CD4-positive, alpha-beta T cell treated with Interleukin-2 at 100 ng/mL for 4 hours (primary cell): ENCODE measurements at regions not wholly inside any gene's neighbourhood (a gene's known extent, or its start where the extent isn't known, plus 50 kb on each side); places are given as distances from the start of the nearest gene placed in this dataset.
"Not testable (repeated sequence)": the region's sequence is repeated elsewhere in the genome, so short reads cannot be mapped to it uniquely, and the experiment has no call there.

Source experiments
- DNase-seq: peaks from one replicate; pipeline ENCODE4 v3.0.0-alpha.2; 2020; ENCODE audit warnings: low spot score

DNA sequence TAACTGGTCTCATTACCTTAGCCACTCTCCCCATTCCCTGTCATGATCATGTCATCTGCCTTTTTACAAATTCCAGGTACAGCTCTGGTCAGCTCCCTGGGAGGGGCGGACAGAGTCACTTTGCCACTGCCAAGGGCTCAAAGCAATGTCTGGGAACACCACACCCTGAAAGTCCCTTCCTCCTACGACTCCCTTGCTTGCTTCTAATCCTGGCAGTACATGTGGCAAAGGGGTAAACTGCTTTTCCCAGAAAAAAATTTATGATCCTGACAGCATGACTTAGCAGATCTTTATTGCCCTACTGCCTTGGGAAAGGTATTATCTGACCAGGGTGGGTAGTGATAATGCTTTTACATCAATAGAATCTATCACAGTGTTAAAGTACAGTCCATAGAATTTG lies 376.0 kb upstream of the PDE3A start:
- no peak for DNase-seq

- DNase-seq = no peak
Measured at GRCh38 chr12:19994968-19995367, 373.4 kb upstream of the PDE3A start.

- DNase-seq = no peak
Measured at GRCh38 chr12:19997656-19998400, 370.5 kb upstream of the PDE3A start.

DNA sequence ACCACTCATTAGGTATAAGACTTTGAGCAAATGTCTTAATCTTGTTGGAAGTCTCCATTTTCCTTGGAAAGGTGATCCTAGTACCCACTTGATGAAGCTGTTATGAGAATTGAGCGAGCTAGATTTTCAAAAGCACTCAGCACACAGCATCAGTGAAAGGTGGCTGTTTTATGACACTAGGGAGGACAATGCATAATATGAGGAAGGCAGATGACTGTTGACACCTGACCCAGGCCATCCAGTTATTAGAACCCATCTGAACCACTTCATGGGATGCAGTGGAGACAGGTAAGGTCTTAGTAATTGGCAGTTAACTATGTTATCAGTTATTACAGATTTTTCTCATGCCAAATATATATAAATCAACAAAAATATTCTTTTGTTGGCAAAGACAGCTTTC lies 369.9 kb upstream of the PDE3A start:
- DNase-seq = no peak

DNA sequence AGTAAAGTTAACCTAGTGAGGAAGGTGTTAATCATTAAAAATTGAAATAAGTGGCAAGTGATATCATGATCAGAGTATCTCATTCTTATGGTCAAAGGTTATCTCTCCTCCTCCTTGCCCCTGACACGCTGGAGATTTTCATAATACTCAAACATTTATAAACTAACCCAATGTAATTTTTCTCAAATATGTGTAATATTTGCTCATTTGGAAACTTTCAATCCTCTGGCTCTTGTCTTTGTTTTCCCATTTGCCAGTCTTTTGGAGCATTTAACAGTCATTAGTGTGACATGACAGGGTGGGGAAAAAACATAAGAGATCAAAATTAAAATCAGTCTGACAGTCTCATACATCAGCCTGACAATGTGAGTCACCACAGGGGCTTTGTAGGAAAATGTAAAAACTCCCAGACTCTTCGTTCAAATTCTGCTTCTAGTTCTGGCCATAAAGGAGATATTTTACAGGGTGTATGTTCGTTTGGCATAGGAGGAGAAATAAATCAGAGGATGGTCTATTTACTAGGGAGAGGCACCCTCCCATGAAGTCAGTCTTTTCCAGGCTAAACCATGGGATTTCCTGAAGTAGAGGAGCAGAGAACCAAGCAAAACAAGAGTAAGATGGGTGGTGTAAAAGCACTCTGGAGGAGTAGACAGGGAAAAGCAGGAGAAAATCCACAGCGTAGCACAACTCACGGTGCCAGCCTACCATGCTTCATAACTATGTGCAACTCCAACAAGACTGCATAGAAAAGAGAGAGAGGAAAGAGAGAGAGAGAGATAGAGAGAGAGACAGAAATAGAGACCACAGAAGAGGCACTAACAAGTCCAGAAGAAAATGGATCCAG lies 369.2 kb upstream of the PDE3A start:
- no peak for DNase-seq

- no peak for DNase-seq
Measured at GRCh38 chr12:19999805-20000138, 368.6 kb upstream of the PDE3A start.

GRCh38 chr12:20000229-20000849 lies 368.0 kb upstream of the PDE3A start:
- no peak for DNase-seq

GRCh38 chr12:20003252-20003651 lies 365.1 kb upstream of the PDE3A start:
- no peak for DNase-seq

GRCh38 chr12:20004952-20005351 lies 363.4 kb upstream of the PDE3A start:
- DNase-seq = no peak

- DNase-seq = no peak
Measured at GRCh38 chr12:20006871-20007730, 361.2 kb upstream of the PDE3A start.

GRCh38 chr12:20009965-20010364 lies 358.4 kb upstream of the PDE3A start:
- not testable (repeated sequence) for DNase-seq

- DNase-seq = no peak
Measured at GRCh38 chr12:20011200-20011599, 357.1 kb upstream of the PDE3A start.

DNA sequence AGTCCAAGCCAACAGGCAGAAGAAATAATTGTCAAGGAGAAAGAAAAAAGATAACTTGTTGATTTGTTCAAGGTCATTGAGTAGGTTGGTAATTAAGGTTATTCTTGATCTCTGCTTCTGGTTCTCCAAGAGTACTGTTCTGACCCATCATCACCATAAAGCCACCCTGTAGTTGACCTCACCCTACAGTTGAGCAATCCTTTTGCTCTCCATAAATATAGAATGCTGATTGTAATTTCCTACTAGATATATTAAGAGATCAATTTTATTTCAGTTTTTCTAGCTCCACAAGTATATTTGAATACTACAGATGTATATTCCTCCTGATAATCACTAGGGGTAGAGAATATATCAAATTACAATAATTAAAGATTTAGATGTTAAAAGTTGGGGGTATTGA lies 350.5 kb upstream of the PDE3A start:
- DNase-seq = no peak

DNA sequence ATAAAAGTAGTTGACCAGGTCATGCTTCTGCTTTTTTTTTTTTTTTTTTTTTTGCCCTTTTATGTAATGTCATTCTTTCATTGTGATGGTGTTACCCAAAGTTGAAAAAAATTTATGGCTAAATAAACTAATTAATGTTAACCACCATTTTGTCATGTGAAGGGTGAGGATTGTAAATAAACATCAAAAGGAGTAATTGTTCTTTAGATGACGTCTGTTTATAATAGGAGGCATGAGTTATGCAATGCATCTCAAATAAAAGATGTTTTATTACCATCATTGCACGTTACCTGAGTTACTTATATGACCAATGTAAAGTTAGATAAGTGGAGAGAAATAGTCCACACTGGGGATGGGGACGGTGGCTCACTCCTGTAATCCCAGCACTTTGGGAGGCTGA lies 349.9 kb upstream of the PDE3A start:
- no peak for DNase-seq

DNA sequence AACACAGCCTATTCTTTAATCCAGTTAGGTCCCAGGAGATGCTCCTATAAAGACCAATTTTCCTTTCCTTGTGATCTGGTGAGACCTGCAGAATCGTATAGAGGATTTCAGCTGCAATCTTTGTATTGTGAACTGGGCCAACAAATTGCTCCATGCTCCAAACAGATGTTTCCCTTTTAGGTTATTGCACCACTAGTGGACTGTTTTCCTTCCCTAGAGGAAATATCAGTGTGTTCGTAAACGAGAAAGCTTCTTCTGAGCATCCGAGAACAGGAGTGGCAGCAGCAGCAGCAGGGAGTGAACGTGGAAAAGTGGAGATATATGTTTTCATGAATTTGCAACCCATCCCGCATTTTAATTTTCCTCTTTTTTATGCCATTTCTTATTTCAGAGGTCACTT lies 344.1 kb upstream of the PDE3A start:
- DNase-seq = no peak

GRCh38 chr12:20028033-20028432 lies 340.3 kb upstream of the PDE3A start:
- no peak for DNase-seq

DNA sequence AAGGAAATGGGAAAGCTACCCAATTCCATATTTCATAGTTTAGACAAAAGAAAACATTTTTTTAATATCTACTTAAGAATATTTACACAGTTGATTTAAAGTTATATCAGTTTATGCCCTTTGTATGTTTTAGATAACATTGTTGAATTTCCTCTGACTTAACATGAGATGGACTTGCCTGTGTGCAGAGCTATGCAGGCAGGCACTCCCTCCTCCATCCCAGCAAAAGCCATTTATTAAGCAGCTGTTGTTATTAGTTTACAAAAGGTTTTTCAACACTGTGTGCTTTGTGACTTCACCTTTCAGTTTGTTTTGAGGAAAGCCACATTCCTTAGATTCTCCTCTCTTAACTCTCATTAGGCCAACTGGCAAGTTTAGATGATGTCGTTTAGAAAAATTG lies 337.5 kb upstream of the PDE3A start:
- no peak for DNase-seq

GRCh38 chr12:20039562-20039961 lies 328.8 kb upstream of the PDE3A start:
- no peak for DNase-seq

DNA sequence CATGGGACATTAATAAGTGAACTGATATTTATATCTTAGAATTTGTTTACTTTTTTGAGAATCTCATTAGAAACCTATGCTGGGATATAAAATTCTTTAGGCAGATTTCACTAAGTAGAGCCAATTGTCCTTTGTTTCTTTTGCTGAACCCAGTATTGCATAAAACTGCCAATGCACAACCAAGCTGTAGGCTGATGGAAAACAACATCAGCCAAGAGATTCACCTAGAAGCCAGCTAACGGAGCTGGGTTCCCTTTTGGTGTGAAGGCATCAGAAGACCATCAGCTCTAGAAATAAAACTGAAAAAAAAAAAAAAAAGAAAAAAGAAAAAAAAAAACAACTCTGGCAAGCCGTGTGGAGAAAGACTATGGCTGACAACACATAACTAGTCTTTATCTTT lies 328.2 kb upstream of the PDE3A start:
- no peak for DNase-seq

DNA sequence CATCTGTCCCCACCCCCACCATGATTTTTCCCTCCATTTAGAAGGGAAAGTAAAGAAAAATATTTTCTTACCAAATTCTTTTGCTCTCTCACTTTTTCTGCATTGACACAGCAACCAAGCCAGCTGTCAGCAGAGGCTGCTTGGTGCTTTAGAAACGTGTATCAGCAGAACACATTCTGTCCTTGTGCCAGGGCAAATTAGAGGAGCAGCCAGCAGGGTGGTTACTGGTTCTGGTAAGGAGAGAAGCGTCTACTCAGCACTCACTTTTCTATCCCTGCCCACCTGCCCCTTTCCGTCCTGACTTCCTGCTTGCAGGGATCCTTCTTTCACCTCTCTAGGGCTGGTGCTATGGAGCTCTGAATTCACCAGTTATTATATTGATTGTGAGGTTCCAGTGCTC lies 327.5 kb upstream of the PDE3A start:
- DNase-seq = no peak

DNA sequence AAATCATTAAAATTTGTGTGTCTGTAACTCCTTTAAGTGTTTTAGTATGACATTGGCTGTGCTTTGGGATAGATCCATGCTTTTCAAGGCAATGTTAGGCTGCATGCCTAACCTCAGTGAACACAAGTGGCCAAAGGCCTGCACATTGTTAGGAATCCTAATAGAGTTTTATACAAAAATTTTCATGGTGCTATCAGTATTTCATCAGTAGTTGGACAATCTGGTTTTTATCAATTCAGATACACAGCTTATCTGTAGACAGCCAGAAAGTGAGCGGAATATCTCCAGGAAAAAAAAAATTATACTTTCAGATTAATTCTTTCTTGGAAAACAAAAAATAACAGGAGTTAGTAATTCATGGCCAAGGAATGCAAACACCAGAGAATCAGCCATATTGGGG lies 324.0 kb upstream of the PDE3A start:
- no peak for DNase-seq

DNA sequence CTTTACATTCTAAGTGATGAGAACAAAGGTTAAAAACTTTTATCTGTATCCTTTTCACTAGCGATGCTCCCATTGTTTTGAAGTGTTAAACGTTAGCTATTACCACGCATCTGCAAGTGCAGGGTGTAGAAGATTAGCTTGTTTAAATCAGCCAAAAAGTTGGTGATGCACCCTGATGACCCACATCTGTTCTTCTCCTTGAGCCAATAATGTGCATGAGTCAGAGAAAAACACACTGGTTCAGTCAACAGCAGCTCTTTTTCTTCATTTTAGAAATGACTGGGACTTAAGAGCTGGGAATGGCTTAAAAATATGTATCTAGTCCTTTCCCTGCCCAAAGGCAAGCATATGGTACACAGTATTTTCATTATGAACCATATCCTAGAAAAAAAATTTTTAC lies 323.5 kb upstream of the PDE3A start:
- no peak for DNase-seq
